Peyer's patch (tissue), 4 donors: ENCODE measurements at regions not wholly inside any gene's neighbourhood (a gene's known extent, or its start where the extent isn't known, plus 50 kb on each side); places are given as distances from the start of the nearest gene placed in this dataset.

Experiments
- DNase-seq, 3 donors: peaks; one replicate each; pipeline ENCODE4 v3.0.0-alpha.2; 2017 to 2019
- H3K27ac ChIP-seq, 4 donors: fragments of 200-600 bp; sonication (generic); one replicate each; pipeline ENCODE4 v1.5.1; 2016 to 2019
- H3K27me3 ChIP-seq, 2 donors: fragments of 200-600 bp; sonication (generic); one replicate each; pipeline ENCODE4 v1.5.1; 2019
- H3K36me3 ChIP-seq, 3 donors: fragments of 200-600 bp; sonication (generic); one replicate each; pipeline ENCODE4 v1.5.1; 2016 to 2019
- H3K4me1 ChIP-seq, 4 donors: fragments of 200-600 bp; sonication (generic); one replicate each; pipeline ENCODE4 v1.5.1; 2016 to 2019
- H3K4me3 ChIP-seq, 4 donors: fragments of 200-600 bp; sonication (generic); 1 replicate in 3 of 4; 2 replicates in 1 of 4; pipeline ENCODE4 v1.5.1; 2016 to 2019; ENCODE audit warnings: mild to moderate bottlenecking in 1 of 4
- H3K9me3 ChIP-seq, 4 donors: fragments of 200-600 bp; sonication (generic); one replicate each; pipeline ENCODE4 v1.5.1; 2016 to 2019; ENCODE audit warnings: mild to moderate bottlenecking in 1 of 4
- POLR2A ChIP-seq, 2 donors: fragments of 450-650 bp; IDR thresholded peaks; one replicate each; pipeline ENCODE4 v1.5.1; 2017; ENCODE audit warnings: antibody characterized with exemption in 2 of 2, mild to moderate bottlenecking in 2 of 2, moderate library complexity in 2 of 2
- TF ChIP-seq, protein P1 (sequence below), 6 experiments: fragments of 450-650 bp in 4 of 6; fragments of 200-600 bp in 2 of 6; sonication (generic) in 1 of 6; IDR thresholded peaks; one replicate each; pipeline ENCODE4 v1.5.1; 2017 to 2019; ENCODE audit warnings: antibody characterized with exemption in 6 of 6, mild to moderate bottlenecking in 3 of 6, moderate library complexity in 1 of 6

DNA sequence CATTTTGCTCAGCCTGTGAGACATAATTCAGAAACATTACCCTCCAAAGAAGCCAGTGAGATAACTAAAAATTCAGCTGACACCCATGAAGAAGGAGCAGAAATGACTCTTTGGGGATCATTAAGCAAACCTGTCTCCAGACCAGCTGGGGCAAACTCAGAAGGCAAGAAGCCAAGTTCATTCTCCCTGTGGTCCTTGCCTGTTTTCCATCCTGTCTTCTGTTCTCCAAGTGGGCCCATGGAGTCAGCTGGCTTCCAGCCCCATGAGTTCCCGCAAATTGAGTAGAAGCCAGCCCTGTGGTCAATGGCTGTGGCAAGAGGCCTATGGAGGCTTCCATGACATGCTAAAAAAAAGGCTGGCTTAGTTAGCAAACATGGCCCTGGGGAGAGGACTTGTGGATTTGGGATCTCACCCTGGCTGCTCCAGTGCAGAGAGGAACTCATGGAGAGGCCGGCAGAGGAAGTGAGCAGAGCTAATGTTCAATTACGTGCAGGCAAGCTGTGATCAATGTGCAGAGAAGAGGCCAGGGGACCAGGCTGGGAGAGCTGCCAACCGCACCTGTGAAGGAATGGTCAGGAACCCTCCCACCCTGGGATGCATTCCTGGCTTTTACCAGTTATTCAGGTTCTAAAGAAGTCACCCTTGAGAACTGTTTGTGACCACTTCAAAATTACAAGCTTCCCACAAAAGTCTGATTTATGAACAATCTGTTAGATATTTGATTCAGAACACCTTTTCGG, 229.1 kb downstream of the TSHZ3 start:
- DNase-seq = no peak
- Histone ChIP-seq H3K27me3 (no peaks in the 10 kb centered on the region), H3K4me3 (no peak overlapping the region), H3K27ac (no peak overlapping the region), H3K4me1 (no peaks in the 10 kb centered on the region), H3K36me3 (no peaks in the 10 kb centered on the region), H3K9me3 (no peaks in the 10 kb centered on the region)
- TF ChIP-seq, protein P1, sequence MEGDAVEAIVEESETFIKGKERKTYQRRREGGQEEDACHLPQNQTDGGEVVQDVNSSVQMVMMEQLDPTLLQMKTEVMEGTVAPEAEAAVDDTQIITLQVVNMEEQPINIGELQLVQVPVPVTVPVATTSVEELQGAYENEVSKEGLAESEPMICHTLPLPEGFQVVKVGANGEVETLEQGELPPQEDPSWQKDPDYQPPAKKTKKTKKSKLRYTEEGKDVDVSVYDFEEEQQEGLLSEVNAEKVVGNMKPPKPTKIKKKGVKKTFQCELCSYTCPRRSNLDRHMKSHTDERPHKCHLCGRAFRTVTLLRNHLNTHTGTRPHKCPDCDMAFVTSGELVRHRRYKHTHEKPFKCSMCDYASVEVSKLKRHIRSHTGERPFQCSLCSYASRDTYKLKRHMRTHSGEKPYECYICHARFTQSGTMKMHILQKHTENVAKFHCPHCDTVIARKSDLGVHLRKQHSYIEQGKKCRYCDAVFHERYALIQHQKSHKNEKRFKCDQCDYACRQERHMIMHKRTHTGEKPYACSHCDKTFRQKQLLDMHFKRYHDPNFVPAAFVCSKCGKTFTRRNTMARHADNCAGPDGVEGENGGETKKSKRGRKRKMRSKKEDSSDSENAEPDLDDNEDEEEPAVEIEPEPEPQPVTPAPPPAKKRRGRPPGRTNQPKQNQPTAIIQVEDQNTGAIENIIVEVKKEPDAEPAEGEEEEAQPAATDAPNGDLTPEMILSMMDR (IDR thresholded peaks at IDR 0.05) = no peak
- no peak for TF ChIP-seq POLR2A (IDR thresholded peaks at IDR 0.05)

DNA sequence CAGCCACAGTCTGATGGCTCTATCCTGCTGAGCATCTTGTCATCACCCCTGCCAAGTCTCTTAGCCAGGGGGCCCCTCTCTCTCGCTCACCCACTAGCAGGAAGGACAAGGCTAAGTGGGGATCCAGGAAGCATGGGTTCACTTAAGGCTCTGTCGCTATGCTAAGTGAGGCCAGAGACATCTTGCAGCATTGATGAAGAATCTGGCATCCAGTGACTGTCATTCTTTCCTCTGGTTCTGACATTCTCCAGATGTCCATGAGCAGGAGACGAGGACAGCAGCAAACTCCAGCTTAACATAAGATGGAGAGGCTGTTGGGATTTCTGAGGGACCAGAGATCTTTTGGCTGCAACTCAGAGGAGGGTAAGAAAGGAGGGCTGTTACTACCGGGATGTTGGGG, 230.2 kb downstream of the TSHZ3 start:
- Histone ChIP-seq H3K27ac (no peak overlapping the region), H3K4me3 (no peak overlapping the region), H3K27me3 (no peaks in the 10 kb centered on the region), H3K9me3 (no peaks in the 10 kb centered on the region), H3K4me1 (no peaks in the 10 kb centered on the region), H3K36me3 (no peaks in the 10 kb centered on the region)
- no peak for DNase-seq
- TF ChIP-seq, protein P1 (IDR thresholded peaks at IDR 0.05) = no peak
- no peak for TF ChIP-seq POLR2A (IDR thresholded peaks at IDR 0.05)

DNA sequence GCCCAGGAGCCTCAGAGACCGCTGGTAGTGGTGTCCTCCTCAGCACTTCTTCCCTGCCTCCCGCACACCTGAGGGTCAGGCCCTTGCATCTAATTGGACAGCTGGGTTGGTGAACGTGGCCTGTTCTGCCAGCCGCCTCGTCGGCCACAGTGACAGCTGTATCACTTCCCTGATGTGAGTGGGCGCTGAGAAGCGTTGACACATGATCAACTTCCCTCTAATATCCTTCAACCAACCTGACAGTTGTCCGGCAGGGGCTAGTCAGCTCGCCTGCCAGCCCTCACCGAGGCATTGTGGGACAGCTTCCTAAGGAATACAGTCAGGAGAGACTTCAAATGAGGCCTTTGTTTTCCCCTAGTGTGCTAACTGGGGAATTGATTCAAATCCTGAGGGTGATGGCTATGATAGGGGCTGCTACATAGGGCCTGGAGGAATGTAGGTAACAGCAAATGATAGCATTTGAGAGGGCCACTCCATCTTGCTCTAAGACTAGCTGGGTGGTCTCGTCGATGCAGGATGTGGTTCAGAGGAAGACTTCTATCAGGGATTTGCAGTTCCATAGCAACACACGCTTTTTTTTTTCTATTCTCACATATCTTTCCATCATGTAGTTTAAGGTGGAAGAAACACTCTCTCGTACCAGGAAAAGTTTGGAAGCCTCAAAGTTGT, 230.8 kb downstream of the TSHZ3 start:
- no peaks in the 10 kb centered on the region for H3K9me3 ChIP-seq
- TF ChIP-seq POLR2A (IDR thresholded peaks at IDR 0.05) = no peak
- TF ChIP-seq, protein P1 (IDR thresholded peaks at IDR 0.05) = no peak
- peak in 1 of 3 donors; percentile 49 for DNase-seq

DNA sequence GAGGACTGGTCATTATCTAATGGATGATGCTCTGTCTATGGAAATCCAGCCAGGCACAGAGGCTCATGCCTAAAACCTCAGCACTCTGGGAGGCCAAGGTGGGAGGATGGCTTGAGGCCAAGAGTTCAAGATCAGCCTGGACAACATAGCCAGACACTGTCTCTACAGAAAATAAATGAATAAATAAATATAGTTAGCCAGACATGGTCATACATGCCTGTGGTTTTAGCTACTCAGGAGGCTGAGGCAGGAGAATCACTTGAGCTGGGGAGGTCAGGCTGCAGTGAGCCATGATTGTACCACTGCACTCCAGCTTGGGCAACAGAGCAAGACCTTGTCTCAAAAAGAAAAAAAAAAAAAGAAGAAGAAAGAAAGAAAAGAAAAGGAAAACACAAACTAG, 234.7 kb downstream of the TSHZ3 start:
- H3K4me1 ChIP-seq = peaks cover 0 to 3% (median 0%) of the 10 kb centered on the region in 4 donors
- no peak overlapping the region for H3K27ac ChIP-seq
- H3K9me3 ChIP-seq = no peaks in the 10 kb centered on the region
- no peaks in the 10 kb centered on the region for H3K27me3 ChIP-seq
- no peaks in the 10 kb centered on the region for H3K36me3 ChIP-seq
- no peak overlapping the region for H3K4me3 ChIP-seq
- TF ChIP-seq, protein P1 (IDR thresholded peaks at IDR 0.05) = no peak
- DNase-seq = no peak

More for the DNA sequence above, 230.8 kb downstream of the TSHZ3 start:
- Histone ChIP-seq H3K27me3 (no peaks in the 10 kb centered on the region), H3K4me1 (no peaks in the 10 kb centered on the region), H3K27ac (no peak overlapping the region), H3K4me3 (no peak overlapping the region), H3K36me3 (no peaks in the 10 kb centered on the region)

DNA sequence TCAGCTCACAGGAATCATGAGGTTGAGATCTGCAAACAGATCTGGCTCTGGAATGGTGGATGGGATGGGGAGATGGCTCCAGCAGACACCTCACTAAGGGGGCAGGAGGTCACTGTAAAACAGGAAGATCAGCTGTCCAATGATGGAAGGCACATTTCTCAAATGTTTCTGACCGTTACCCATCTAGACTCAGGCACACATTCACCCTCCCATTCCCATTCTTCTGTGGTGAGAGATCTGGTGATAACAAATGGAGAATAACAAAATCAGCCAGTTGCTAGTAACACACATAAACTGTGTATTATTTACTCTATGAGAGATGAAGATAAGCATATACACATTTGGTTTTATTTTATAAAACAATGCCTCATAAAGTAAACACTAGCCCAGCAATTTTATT, 235.9 kb downstream of the TSHZ3 start:
- no peaks in the 10 kb centered on the region for H3K27me3 ChIP-seq
- TF ChIP-seq, protein P1 (IDR thresholded peaks at IDR 0.05) = no peak
- TF ChIP-seq POLR2A (IDR thresholded peaks at IDR 0.05) = no peak
- H3K36me3 ChIP-seq = no peaks in the 10 kb centered on the region
- no peaks in the 10 kb centered on the region for H3K9me3 ChIP-seq
- DNase-seq = no peak
- no peak overlapping the region for H3K4me3 ChIP-seq
- peaks cover 0 to 5% (median 0%) of the 10 kb centered on the region in 4 donors for H3K4me1 ChIP-seq
- no peak overlapping the region for H3K27ac ChIP-seq
